ENCODE measurements at regions not wholly inside any gene's neighbourhood (a gene's known extent, or its start where the extent isn't known, plus 50 kb on each side); places are given as distances from the start of the nearest gene placed in this dataset.

- Histone ChIP-seq H3K36me3 (no peaks in the 10 kb centered on the region), H3K27me3 (no peaks in the 10 kb centered on the region), H3K4me1 (no peaks in the 10 kb centered on the region), H3K4me3 (no peak overlapping the region), H3K27ac (no peak overlapping the region), H3K9me3 (no peaks in the 10 kb centered on the region)
- intact Hi-C loops (cut with DNase I): no loop called here
- no peak for TF ChIP-seq CTCF (IDR thresholded peaks at IDR 0.05)
- no peak for FAIRE-seq
- ATAC-seq: no peak
- DNase-seq: no peak
- WGBS, 2 donors: 96 to 100% methylated on average over 1 of the region's 1 CpG
Measured at GRCh38 chr5:167731951-167732350, 559.5 kb upstream of the WWC1 start.

GRCh38 chr5:167732499-167732898 lies 558.9 kb upstream of the WWC1 start:
- TF ChIP-seq CTCF (IDR thresholded peaks at IDR 0.05): no peak
- WGBS, 2 donors: 66 to 78% methylated on average over 2 of the region's 2 CpGs
- FAIRE-seq (no peak), ATAC-seq (no peak), DNase-seq (no peak)
- Histone ChIP-seq H3K4me1 (no peaks in the 10 kb centered on the region), H3K36me3 (no peaks in the 10 kb centered on the region), H3K4me3 (no peak overlapping the region), H3K27ac (no peak overlapping the region), H3K9me3 (no peaks in the 10 kb centered on the region), H3K27me3 (no peaks in the 10 kb centered on the region)
- intact Hi-C loops (cut with DNase I): no loop called here

GRCh38 chr5:167736992-167737391 lies 554.5 kb upstream of the WWC1 start:
- Histone ChIP-seq H3K9me3 (no peaks in the 10 kb centered on the region), H3K36me3 (no peaks in the 10 kb centered on the region), H3K27ac (no peak overlapping the region), H3K27me3 (no peaks in the 10 kb centered on the region), H3K4me3 (no peak overlapping the region), H3K4me1 (no peaks in the 10 kb centered on the region)
- 82 to 87% methylated on average over 12 of the region's 12 CpGs for WGBS, 2 donors
- no peak for FAIRE-seq
- intact Hi-C loops (cut with DNase I): no loop called here
- no peak for DNase-seq
- no peak for ATAC-seq
- TF ChIP-seq CTCF (IDR thresholded peaks at IDR 0.05): no peak

- FAIRE-seq: no peak
- no peak for TF ChIP-seq CTCF (IDR thresholded peaks at IDR 0.05)
- H3K4me1 ChIP-seq: no peaks in the 10 kb centered on the region
- peak overlapping the region in 3 of 4 donors; percentile 19 to 52 (median 27) for H3K27ac ChIP-seq
- WGBS, 2 donors: 33 to 41% methylated on average over 4 of the region's 4 CpGs
- H3K36me3 ChIP-seq: no peaks in the 10 kb centered on the region
- intact Hi-C loops (cut with DNase I): no loop called here
- peak in 2 of 6 donors; percentile 13 to 20 for DNase-seq
- peak; percentile 53 to 83 (median 78) for ATAC-seq
- no peaks in the 10 kb centered on the region for H3K27me3 ChIP-seq
- no peaks in the 10 kb centered on the region for H3K9me3 ChIP-seq
- no peak overlapping the region for H3K4me3 ChIP-seq
Measured at GRCh38 chr5:167743695-167744464, 547.6 kb upstream of the WWC1 start.

GRCh38 chr5:167745868-167746267 lies 545.6 kb upstream of the WWC1 start:
- no peak overlapping the region for H3K4me3 ChIP-seq
- no peaks in the 10 kb centered on the region for H3K9me3 ChIP-seq
- H3K36me3 ChIP-seq: no peaks in the 10 kb centered on the region
- H3K27me3 ChIP-seq: no peaks in the 10 kb centered on the region
- no peak overlapping the region for H3K27ac ChIP-seq
- H3K4me1 ChIP-seq: no peaks in the 10 kb centered on the region
- intact Hi-C loops (cut with DNase I): no loop called here
- FAIRE-seq: no peak
- no peak for TF ChIP-seq CTCF (IDR thresholded peaks at IDR 0.05)
- DNase-seq: no peak
- WGBS, 2 donors: 66 to 77% methylated on average over 6 of the region's 6 CpGs
- ATAC-seq: no peak

Data from pancreas (tissue), 10 donors.